GM12878 (cell line): ENCODE measurements at regions not wholly inside any gene's neighbourhood (a gene's known extent, or its start where the extent isn't known, plus 50 kb on each side); places are given as distances from the start of the nearest gene placed in this dataset.

Experiments used
- ATAC-seq: fragments of 200-7000 bp; cut with Tn5 transposase; 3 replicates; pipeline ENCODE4 v1.9.1; 2020; ENCODE audit warnings: mild to moderate bottlenecking, moderate library complexity
- BruUV-seq: library from RNA; stranded (reverse); fragments of 400-500 nt; replicated peaks from 2 replicates; lab custom pipeline; 2021; lab: Mats Ljungman, UMichigan
- CTCF ChIA-PET: fragments of 300-600 bp; sonication (Branson Sonifier 250); formaldehyde crosslinking; extraction: SDS; loops from one replicate; lab custom pipeline; 2021; ENCODE audit warnings: inconsistent platforms; lab: Yijun Ruan, JAX
- POLR2A ChIA-PET: fragments of 350-600 bp; formaldehyde crosslinking; extraction: SDS; loops from one replicate; lab custom pipeline; 2021; ENCODE audit warnings: inconsistent platforms; lab: Charles Lee
- RAD21 ChIA-PET: fragments of 300-600 bp; sonication (Branson Sonifier 250); formaldehyde crosslinking; loops from one replicate; lab custom pipeline; 2023; ENCODE audit warnings: antibody characterized with exemption; ENCODE audit not compliant: unreplicated experiment; lab: Charles Lee
- SMC1A ChIA-PET: fragments of 300-600 bp; sonication (Branson Sonifier 250); formaldehyde crosslinking; loops from one replicate; lab custom pipeline; 2023; ENCODE audit not compliant: unreplicated experiment, uncharacterized antibody; lab: Charles Lee
- DNase-seq: peaks from one replicate; pipeline ENCODE4 v3.0.0-alpha.2; 2011; ENCODE audit warnings: low read depth, low spot score
- FAIRE-seq: peaks from 3 replicates; lab custom pipeline; 2011; peaks lifted over from hg19 to GRCh38; lab: Jason Lieb, UNC
- H2AFZ ChIP-seq: 2 replicates; pipeline ENCODE4 v1.6.0; 2011; ENCODE audit warnings: low read depth, low read length, control low read depth; ENCODE audit not compliant: control insufficient read depth
- H3K27ac ChIP-seq: 2 replicates; pipeline ENCODE4 v1.5.1; 2011; ENCODE audit warnings: control low read depth; ENCODE audit not compliant: control insufficient read depth, insufficient read depth
- H3K27me3 ChIP-seq, 2 experiments: replicated peaks in 1 of 2; 2 replicates each; pipeline versions ENCODE4 v1.6.0 to v1.6.1; 2011; ENCODE audit warnings: low read length in 1 of 2; ENCODE audit not compliant: control insufficient read depth in 2 of 2, insufficient read depth in 2 of 2
- H3K36me3 ChIP-seq, 2 experiments: 2 replicates each; pipeline ENCODE4 v1.5.1; 2011; ENCODE audit warnings: low read length in 1 of 2; ENCODE audit not compliant: control insufficient read depth in 2 of 2, insufficient read depth in 2 of 2
- H3K4me1 ChIP-seq: 2 replicates; pipeline ENCODE4 v1.6.1; 2011; ENCODE audit warnings: mild to moderate bottlenecking, low read length, moderate library complexity, mixed read lengths; ENCODE audit not compliant: control insufficient read depth, insufficient read depth
- H3K4me2 ChIP-seq: 2 replicates; pipeline ENCODE4 v1.6.0; 2011; ENCODE audit warnings: control low read depth; ENCODE audit not compliant: control insufficient read depth, insufficient read depth
- H3K4me3 ChIP-seq: fragments of 200-600 bp; sonication (generic); 2 replicates; pipeline ENCODE4 v1.5.1; 2016
- H3K79me2 ChIP-seq: 2 replicates; pipeline ENCODE4 v1.6.0; 2011; ENCODE audit warnings: low read length; ENCODE audit not compliant: control insufficient read depth, insufficient read depth
- H3K9ac ChIP-seq: 2 replicates; pipeline ENCODE4 v1.8.0; 2011; ENCODE audit warnings: low read length, control low read depth, mixed read lengths; ENCODE audit not compliant: control insufficient read depth, insufficient read depth
- H3K9me3 ChIP-seq: replicated peaks from 3 replicates; pipeline ENCODE4 v1.5.1; 2011; ENCODE audit warnings: mild to moderate bottlenecking, low read length; ENCODE audit not compliant: control insufficient read depth, insufficient read depth
- H4K20me1 ChIP-seq: 2 replicates; pipeline ENCODE4 v1.6.0; 2011; ENCODE audit not compliant: control insufficient read depth, insufficient read depth
- BACH1 ChIP-seq: fragments of 450-650 bp; IDR thresholded peaks from 2 replicates; pipeline ENCODE4 v1.6.1; 2017; ENCODE audit warnings: mild to moderate bottlenecking, borderline replicate concordance
- CEBPB ChIP-seq, 2 experiments: fragments of 150-350 bp in 1 of 2; IDR thresholded peaks; 2 replicates each; pipeline ENCODE4 v1.6.1; 2012 to 2014; ENCODE audit warnings: low read depth in 2 of 2, low read length in 2 of 2, borderline replicate concordance in 1 of 2, inconsistent platforms in 1 of 2
- MEF2A ChIP-seq: IDR thresholded peaks from 2 replicates; pipeline ENCODE4 v1.6.1; 2011; ENCODE audit warnings: low read depth, mild to moderate bottlenecking, low read length, moderate library complexity; ENCODE audit not compliant: insufficient read depth
- MEF2B ChIP-seq: fragments of 450-650 bp; IDR thresholded peaks from 2 replicates; pipeline ENCODE4 v1.6.1; 2018; ENCODE audit warnings: mild to moderate bottlenecking, moderate library complexity; ENCODE audit not compliant: partially characterized antibody, poor library complexity, severe bottlenecking
- RELA ChIP-seq: fragments of 450-650 bp; IDR thresholded peaks from 2 replicates; pipeline ENCODE4 v1.8.0; 2014; ENCODE audit warnings: borderline replicate concordance; ENCODE audit not compliant: partially characterized antibody
- WGBS: methylation state at CpG from one replicate; pipeline ENCODE4 v1.1.6; 2016; ENCODE audit warnings: low lambda C conversion rate; ENCODE audit not compliant: insufficient replicate concordance, insufficient coverage; ENCODE audit errors: missing lambda C conversion rate; 5-methylcytosine and 5-hydroxymethylcytosine counted together
- in situ Hi-C: fragments of 300-500 bp; cut with MboI; formaldehyde crosslinking; loops from 9 replicates; pipeline ENCODE4 v1.14.3; 2018; ENCODE audit warnings: mixed read lengths
- intact Hi-C: fragments of 100-400 bp; cut with micrococcal nuclease; formaldehyde crosslinking; loops from one replicate; pipeline ENCODE4 v1.14.2; 2022; ENCODE audit not compliant: unreplicated experiment
- TF ChIP-seq, protein P1 (sequence below): fragments of 450-650 bp; formaldehyde crosslinking; IDR thresholded peaks from 2 replicates; pipeline ENCODE4 v1.4.0; 2020; ENCODE audit warnings: mild to moderate bottlenecking, moderate library complexity
- TF ChIP-seq, protein P2 (sequence below): fragments of 450-650 bp; IDR thresholded peaks from 2 replicates; pipeline ENCODE4 v1.6.1; 2016; ENCODE audit warnings: mild to moderate bottlenecking
- TF ChIP-seq, protein P3 (sequence below): fragments of 450-650 bp; formaldehyde crosslinking; IDR thresholded peaks from 2 replicates; pipeline ENCODE4 v1.4.0; 2022; ENCODE audit warnings: mild to moderate bottlenecking, moderate library complexity

DNA sequence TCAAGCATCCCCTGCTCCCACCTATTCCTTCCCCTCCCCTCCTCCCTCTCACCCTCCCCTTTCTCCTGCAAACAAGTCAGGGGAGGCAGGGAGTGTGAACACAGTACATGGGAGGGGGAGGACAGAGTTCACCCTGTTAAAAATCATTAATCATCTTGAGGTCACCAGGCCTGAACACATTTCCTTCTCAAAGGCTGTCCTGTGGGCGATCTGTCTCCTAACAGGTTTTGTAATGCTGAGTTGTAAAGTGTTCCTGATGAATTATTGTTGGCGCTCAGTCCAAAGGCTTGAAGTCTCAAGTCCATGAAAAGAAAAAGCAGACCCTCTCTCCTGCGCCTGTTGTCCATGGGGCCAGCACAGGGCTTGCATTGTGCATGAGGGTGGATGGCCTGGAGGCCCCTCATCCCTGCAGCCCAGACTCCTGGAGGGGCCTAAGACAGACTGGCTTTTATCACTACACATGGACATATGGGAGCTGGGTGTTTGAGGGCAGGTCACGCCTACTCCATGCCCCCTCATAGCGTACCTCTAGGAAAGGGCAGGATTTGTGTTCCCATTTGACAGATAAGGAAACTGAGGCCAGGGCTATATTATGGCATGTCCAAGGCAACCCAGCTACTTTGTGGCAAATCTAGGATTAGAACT, 189.1 kb downstream of the RAB28 start (continued):
- TF ChIP-seq, protein P1, sequence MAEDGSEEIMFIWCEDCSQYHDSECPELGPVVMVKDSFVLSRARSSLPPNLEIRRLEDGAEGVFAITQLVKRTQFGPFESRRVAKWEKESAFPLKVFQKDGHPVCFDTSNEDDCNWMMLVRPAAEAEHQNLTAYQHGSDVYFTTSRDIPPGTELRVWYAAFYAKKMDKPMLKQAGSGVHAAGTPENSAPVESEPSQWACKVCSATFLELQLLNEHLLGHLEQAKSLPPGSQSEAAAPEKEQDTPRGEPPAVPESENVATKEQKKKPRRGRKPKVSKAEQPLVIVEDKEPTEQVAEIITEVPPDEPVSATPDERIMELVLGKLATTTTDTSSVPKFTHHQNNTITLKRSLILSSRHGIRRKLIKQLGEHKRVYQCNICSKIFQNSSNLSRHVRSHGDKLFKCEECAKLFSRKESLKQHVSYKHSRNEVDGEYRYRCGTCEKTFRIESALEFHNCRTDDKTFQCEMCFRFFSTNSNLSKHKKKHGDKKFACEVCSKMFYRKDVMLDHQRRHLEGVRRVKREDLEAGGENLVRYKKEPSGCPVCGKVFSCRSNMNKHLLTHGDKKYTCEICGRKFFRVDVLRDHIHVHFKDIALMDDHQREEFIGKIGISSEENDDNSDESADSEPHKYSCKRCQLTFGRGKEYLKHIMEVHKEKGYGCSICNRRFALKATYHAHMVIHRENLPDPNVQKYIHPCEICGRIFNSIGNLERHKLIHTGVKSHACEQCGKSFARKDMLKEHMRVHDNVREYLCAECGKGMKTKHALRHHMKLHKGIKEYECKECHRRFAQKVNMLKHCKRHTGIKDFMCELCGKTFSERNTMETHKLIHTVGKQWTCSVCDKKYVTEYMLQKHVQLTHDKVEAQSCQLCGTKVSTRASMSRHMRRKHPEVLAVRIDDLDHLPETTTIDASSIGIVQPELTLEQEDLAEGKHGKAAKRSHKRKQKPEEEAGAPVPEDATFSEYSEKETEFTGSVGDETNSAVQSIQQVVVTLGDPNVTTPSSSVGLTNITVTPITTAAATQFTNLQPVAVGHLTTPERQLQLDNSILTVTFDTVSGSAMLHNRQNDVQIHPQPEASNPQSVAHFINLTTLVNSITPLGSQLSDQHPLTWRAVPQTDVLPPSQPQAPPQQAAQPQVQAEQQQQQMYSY: no peak
- TF ChIP-seq, protein P2, sequence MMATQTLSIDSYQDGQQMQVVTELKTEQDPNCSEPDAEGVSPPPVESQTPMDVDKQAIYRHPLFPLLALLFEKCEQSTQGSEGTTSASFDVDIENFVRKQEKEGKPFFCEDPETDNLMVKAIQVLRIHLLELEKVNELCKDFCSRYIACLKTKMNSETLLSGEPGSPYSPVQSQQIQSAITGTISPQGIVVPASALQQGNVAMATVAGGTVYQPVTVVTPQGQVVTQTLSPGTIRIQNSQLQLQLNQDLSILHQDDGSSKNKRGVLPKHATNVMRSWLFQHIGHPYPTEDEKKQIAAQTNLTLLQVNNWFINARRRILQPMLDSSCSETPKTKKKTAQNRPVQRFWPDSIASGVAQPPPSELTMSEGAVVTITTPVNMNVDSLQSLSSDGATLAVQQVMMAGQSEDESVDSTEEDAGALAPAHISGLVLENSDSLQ: no peak

DNA sequence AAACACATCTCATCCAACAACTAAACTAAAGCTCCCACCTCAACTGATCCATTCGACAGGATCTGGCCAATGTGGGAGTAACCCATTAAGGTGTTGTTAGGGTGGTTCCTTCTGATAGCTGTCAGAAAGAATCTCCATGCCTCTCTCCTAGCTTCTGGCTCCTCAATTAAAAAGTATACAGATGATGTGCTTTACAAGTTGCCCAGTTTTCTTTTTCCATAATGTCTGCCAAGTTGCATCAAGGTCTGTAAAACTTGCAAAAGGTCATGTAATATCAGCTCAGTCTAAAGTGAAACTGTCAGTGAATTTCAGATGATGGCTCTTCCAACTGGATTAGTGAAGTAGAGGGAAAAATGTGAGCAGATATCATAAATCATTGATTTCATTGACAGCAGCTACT, 191.8 kb downstream of the RAB28 start:
- 40% methylated on average over 1 of the region's 1 CpG for WGBS
- ChIA-PET POLR2A (no interaction called here), CTCF (no interaction called here), RAD21 (no interaction called here), SMC1A (no interaction called here)
- H3K27me3 ChIP-seq: no peaks in the 10 kb centered on the region
- H3K79me2 ChIP-seq: no peaks in the 10 kb centered on the region
- H4K20me1 ChIP-seq: no peaks in the 10 kb centered on the region
- no peaks in the 10 kb centered on the region for H3K4me1 ChIP-seq
- no peak for ATAC-seq
- FAIRE-seq: no peak
- BruUV-seq: no TSS peak
- no peak for DNase-seq
- TF ChIP-seq RELA (no peak), BACH1 (no peak), MEF2A (no peak), CEBPB (IDR thresholded peaks at IDR 0.05; ENCODE audit: borderline replicate concordance in 1 of 2, low read depth in 2 of 2, low read length in 2 of 2) (no peak), MEF2B (no peak)
- TF ChIP-seq, protein P3, sequence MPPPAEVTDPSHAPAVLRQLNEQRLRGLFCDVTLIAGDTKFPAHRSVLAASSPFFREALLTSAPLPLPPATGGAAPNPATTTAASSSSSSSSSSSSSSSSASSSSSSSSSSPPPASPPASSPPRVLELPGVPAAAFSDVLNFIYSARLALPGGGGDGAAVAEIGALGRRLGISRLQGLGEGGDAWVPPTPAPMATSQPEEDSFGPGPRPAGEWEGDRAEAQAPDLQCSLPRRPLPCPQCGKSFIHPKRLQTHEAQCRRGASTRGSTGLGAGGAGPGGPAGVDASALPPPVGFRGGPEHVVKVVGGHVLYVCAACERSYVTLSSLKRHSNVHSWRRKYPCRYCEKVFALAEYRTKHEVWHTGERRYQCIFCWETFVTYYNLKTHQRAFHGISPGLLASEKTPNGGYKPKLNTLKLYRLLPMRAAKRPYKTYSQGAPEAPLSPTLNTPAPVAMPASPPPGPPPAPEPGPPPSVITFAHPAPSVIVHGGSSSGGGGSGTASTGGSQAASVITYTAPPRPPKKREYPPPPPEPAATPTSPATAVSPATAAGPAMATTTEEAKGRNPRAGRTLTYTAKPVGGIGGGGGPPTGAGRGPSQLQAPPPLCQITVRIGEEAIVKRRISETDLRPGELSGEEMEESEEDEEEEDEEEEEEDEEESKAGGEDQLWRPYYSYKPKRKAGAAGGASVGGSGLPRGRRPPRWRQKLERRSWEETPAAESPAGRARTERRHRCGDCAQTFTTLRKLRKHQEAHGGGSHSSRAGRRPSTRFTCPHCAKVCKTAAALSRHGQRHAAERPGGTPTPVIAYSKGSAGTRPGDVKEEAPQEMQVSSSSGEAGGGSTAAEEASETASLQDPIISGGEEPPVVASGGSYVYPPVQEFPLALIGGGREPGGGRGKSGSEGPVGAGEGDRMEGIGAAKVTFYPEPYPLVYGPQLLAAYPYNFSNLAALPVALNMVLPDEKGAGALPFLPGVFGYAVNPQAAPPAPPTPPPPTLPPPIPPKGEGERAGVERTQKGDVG: no peak
- no peak overlapping the region for H2AFZ ChIP-seq
- H3K4me2 ChIP-seq: no peak overlapping the region
- H3K27ac ChIP-seq: no peak overlapping the region
- H3K36me3 ChIP-seq: no peaks in the 10 kb centered on the region
- intact Hi-C loops: no loop called here
- in situ Hi-C loops: no loop called here
- no peak overlapping the region for H3K9ac ChIP-seq
- no peaks in the 10 kb centered on the region for H3K9me3 ChIP-seq
- no peak overlapping the region for H3K4me3 ChIP-seq
